ENCODE measurements at regions not wholly inside any gene's neighbourhood (a gene's known extent, or its start where the extent isn't known, plus 50 kb on each side); places are given as distances from the start of the nearest gene placed in this dataset.

DNA sequence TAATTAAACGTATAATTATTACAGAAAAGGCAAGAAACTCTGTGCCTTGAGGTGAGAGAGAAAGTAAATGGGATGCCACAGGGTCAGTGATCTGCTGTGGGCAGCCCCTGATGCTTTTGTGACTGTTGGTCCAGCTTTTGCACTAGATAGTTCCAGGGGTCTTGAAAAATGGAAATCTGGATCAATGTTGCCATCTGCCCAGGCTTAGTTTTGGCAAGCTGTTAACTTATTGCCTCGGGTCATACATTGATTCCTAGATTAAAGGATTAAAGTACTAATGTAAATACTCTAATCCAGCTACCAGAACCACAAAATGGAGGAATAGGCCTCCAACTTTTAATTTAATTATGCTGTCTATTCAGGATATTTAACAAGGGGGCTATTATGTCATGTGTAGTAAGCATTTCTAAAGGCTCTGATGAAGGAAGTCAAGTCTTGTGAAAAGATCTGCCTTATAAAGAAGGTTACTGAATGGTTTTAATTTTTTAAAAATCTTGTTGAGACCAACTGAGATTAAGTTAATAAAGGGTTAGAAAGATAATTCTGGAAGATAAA, 376.0 kb upstream of the HS3ST5 start:
- BruUV-seq (replicated peaks), result no TSS peak
- no peak overlapping the region for H2AFZ ChIP-seq (ENCODE audit: low read depth, low read length)
- no peaks in the 10 kb centered on the region for H3K36me3 ChIP-seq (ENCODE audit: control insufficient read depth, insufficient read depth, low read length)
- ATAC-seq (no peak), FAIRE-seq (no peak), DNase-seq (ENCODE audit: extremely low read depth in 1 of 4, low spot score in 3 of 4) (no peak)
- H3K9me3 ChIP-seq (replicated peaks; ENCODE audit: control insufficient read depth, insufficient read depth, low read depth, low read length), result no peaks in the 10 kb centered on the region
- ChIA-PET CTCF (ENCODE audit: low intra/inter-chr PET ratio) (no interaction called here), POLR2A (no interaction called here)
- H3K27ac ChIP-seq (ENCODE audit: extremely low read depth, low read depth, low read length), result no peak overlapping the region
- no peak overlapping the region for H3K4me3 ChIP-seq
- no peaks in the 10 kb centered on the region for H4K20me1 ChIP-seq (replicated peaks; ENCODE audit: control insufficient read depth, insufficient read depth, low read length)
- no peak overlapping the region for H3K4me2 ChIP-seq (ENCODE audit: insufficient read depth, low read length)
- no peaks in the 10 kb centered on the region for H3K4me1 ChIP-seq (replicated peaks in 1 of 2; ENCODE audit: control insufficient read depth in 2 of 2, insufficient read depth in 2 of 2, low read length in 2 of 2)
- in situ Hi-C loops (cut with MboI) (no loop called here), intact Hi-C loops (cut with micrococcal nuclease) (no loop called here)
- no peaks in the 10 kb centered on the region for H3K79me2 ChIP-seq (ENCODE audit: control insufficient read depth, insufficient read depth, low read length)
- no peaks in the 10 kb centered on the region for H3K9me1 ChIP-seq (ENCODE audit: control insufficient read depth, insufficient read depth, low read length)
- WGBS (ENCODE audit: insufficient coverage, low coverage, missing lambda C conversion rate), result 0% methylated on average over 2 of the region's 2 CpGs
- TF ChIP-seq TEAD4 (IDR thresholded peaks at IDR 0.05; ENCODE audit: low read length) (no peak), TEAD4 (CRISPR knock-in tag; IDR thresholded peaks at IDR 0.05; ENCODE audit: borderline replicate concordance) (no peak), HEY1 (CRISPR knock-in tag; IDR thresholded peaks at IDR 0.05; ENCODE audit: borderline replicate concordance) (no peak), NCOA4 (IDR thresholded peaks at IDR 0.05; ENCODE audit: partially characterized antibody) (no peak), SMAD2 (IDR thresholded peaks at IDR 0.05; ENCODE audit: low read depth, low read length) (no peak), SP1 (CRISPR knock-in tag; IDR thresholded peaks at IDR 0.05) (no peak), COPS2 (conservative IDR thresholded peaks at IDR 0.05) (no peak), POLR2B (IDR thresholded peaks at IDR 0.05; ENCODE audit: low read depth, partially characterized antibody) (no peak), ZNF584 (CRISPR knock-in tag; IDR thresholded peaks at IDR 0.05; ENCODE audit: low read depth) (no peak), MCM7 (IDR thresholded peaks at IDR 0.05) (no peak), KAT8 (IDR thresholded peaks at IDR 0.05; ENCODE audit: low read depth) (no peak), ZBTB9 (CRISPR knock-in tag; IDR thresholded peaks at IDR 0.05) (no peak)
- TF ChIP-seq, protein P1, sequence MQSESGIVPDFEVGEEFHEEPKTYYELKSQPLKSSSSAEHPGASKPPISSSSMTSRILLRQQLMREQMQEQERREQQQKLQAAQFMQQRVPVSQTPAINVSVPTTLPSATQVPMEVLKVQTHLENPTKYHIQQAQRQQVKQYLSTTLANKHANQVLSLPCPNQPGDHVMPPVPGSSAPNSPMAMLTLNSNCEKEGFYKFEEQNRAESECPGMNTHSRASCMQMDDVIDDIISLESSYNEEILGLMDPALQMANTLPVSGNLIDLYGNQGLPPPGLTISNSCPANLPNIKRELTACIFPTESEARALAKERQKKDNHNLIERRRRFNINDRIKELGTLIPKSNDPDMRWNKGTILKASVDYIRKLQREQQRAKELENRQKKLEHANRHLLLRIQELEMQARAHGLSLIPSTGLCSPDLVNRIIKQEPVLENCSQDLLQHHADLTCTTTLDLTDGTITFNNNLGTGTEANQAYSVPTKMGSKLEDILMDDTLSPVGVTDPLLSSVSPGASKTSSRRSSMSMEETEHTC (IDR thresholded peaks at IDR 0.05), result no peak
- H3K9ac ChIP-seq (ENCODE audit: insufficient read depth in 1 of 2, low read depth in 2 of 2, low read length in 2 of 2), result no peak overlapping the region
- H3K27me3 ChIP-seq (ENCODE audit: control insufficient read depth in 2 of 2, insufficient read depth in 2 of 2, low read length in 2 of 2), result no peaks in the 10 kb centered on the region

Data from K562 (cell line).